ENCODE measurements at regions not wholly inside any gene's neighbourhood (a gene's known extent, or its start where the extent isn't known, plus 50 kb on each side); places are given as distances from the start of the nearest gene placed in this dataset.

- TF ChIP-seq CTCF (IDR thresholded peaks at IDR 0.05 in 4 of 5, conservative IDR thresholded peaks at IDR 0.05 in 1 of 5) (no peak), POLR2A (IDR thresholded peaks at IDR 0.05) (no peak)
Observed at GRCh38 chr4:11743236-11743635, 314.5 kb upstream of the HS3ST1 start.
